Lower leg skin (tissue), 4 donors: ENCODE measurements at regions not wholly inside any gene's neighbourhood (a gene's known extent, or its start where the extent isn't known, plus 50 kb on each side); places are given as distances from the start of the nearest gene placed in this dataset.
"Not testable (repeated sequence)": the region's sequence is repeated elsewhere in the genome, so short reads cannot be mapped to it uniquely, and the experiment has no call there.

Source experiments
- DNase-seq, 2 donors: peaks; one replicate each; pipeline ENCODE4 v3.0.0-alpha.2; 2019; ENCODE audit warnings: low spot score in 2 of 2
- H3K4me3 ChIP-seq: fragments of 200-600 bp; sonication (generic); 2 replicates; pipeline ENCODE4 v1.5.1; 2017; ENCODE audit warnings: mild to moderate bottlenecking, low read depth; ENCODE audit not compliant: poor library complexity, severe bottlenecking
- CTCF ChIP-seq, 3 donors: fragments of 450-650 bp; IDR thresholded peaks; one replicate each; pipeline ENCODE4 v1.5.1; 2016; ENCODE audit warnings: antibody characterized with exemption in 3 of 3, mild to moderate bottlenecking in 3 of 3, moderate library complexity in 2 of 3
- POLR2A ChIP-seq, 2 donors: fragments of 450-650 bp; IDR thresholded peaks; one replicate each; pipeline ENCODE4 v1.6.1; 2016 to 2017; ENCODE audit warnings: antibody characterized with exemption in 2 of 2, mild to moderate bottlenecking in 1 of 2, moderate library complexity in 1 of 2
- WGBS, 2 donors: methylation state at CpG; one replicate each; pipeline ENCODE4 v1.1.5; 2018; 5-methylcytosine and 5-hydroxymethylcytosine counted together
- intact Hi-C: fragments of 100-400 bp; cut with DNase I; formaldehyde crosslinking; loops from one replicate; pipeline ENCODE4 v1.15.0; 2023; ENCODE audit warnings: low total_unique reads

GRCh38 chr17:62135742-62136141 is 70.7 kb upstream of the MED13 start:
- H3K4me3 ChIP-seq: no peak overlapping the region
- TF ChIP-seq POLR2A (IDR thresholded peaks at IDR 0.05): no peak
- TF ChIP-seq CTCF (IDR thresholded peaks at IDR 0.05): no peak
- WGBS, 2 donors: 82 to 83% methylated on average over 1 of the region's 1 CpG
- no peak for DNase-seq
- intact Hi-C loops: no loop called here

GRCh38 chr17:62135096-62135495 is 70.0 kb upstream of the MED13 start:
- intact Hi-C loops, DNase-seq, H3K4me3 ChIP-seq: not testable (repeated sequence)
- 84 to 88% methylated on average over 2 of the region's 2 CpGs for WGBS, 2 donors

- intact Hi-C loops: no loop called here
- no peak for TF ChIP-seq POLR2A (IDR thresholded peaks at IDR 0.05)
- TF ChIP-seq CTCF (IDR thresholded peaks at IDR 0.05): no peak
- H3K4me3 ChIP-seq: no peak overlapping the region
- no peak for DNase-seq
- WGBS, 2 donors: 63 to 67% methylated on average over 4 of the region's 4 CpGs
Measured at GRCh38 chr17:62134397-62134796, 69.3 kb upstream of the MED13 start.

- H3K4me3 ChIP-seq, intact Hi-C loops: not testable (repeated sequence)
- WGBS, 2 donors: 89 to 90% methylated on average over 6 of the region's 6 CpGs
- DNase-seq: peak in 1 of 2 donors; percentile 34
Measured at GRCh38 chr17:62131271-62131670, 66.2 kb upstream of the MED13 start.

GRCh38 chr17:62130739-62131138 is 65.7 kb upstream of the MED13 start:
- no peak overlapping the region for H3K4me3 ChIP-seq
- DNase-seq: peak in 1 of 2 donors; percentile 4
- intact Hi-C loops: no loop called here

GRCh38 chr17:62126292-62126691 is 61.2 kb upstream of the MED13 start:
- DNase-seq: peak in 1 of 2 donors; percentile 0
- H3K4me3 ChIP-seq: no peak overlapping the region
- no peak for TF ChIP-seq POLR2A (IDR thresholded peaks at IDR 0.05)
- 42 to 53% methylated on average over 3 of the region's 3 CpGs for WGBS, 2 donors
- intact Hi-C loops: no loop called here

More at GRCh38 chr17:62130739-62131138, 65.7 kb upstream of the MED13 start:
- WGBS, 2 donors: 86 to 87% methylated on average over 1 of the region's 1 CpG
- no peak for TF ChIP-seq CTCF (IDR thresholded peaks at IDR 0.05)

- TF ChIP-seq CTCF (IDR thresholded peaks at IDR 0.05) (no peak), POLR2A (IDR thresholded peaks at IDR 0.05) (no peak)
- H3K4me3 ChIP-seq: no peak overlapping the region
- intact Hi-C loops: no loop called here
- peak in 1 of 2 donors; percentile 42 for DNase-seq
- 91 to 94% methylated on average over 5 of the region's 5 CpGs for WGBS, 2 donors
Measured at GRCh38 chr17:62125307-62125706, 60.2 kb upstream of the MED13 start.
